ENCODE measurements at regions not wholly inside any gene's neighbourhood (a gene's known extent, or its start where the extent isn't known, plus 50 kb on each side); places are given as distances from the start of the nearest gene placed in this dataset.

GRCh38 chr10:83538047-83538446 lies 601.3 kb upstream of the GHITM start:
- Mint-ChIP-seq H3K9me3 (ENCODE audit: unreplicated experiment) (peaks cover 12% of the 10 kb centered on the region), H3K27me3 (ENCODE audit: unreplicated experiment) (no peaks in the 10 kb centered on the region), H3K36me3 (ENCODE audit: unreplicated experiment) (no peaks in the 10 kb centered on the region), H3K4me1 (ENCODE audit: unreplicated experiment) (peaks cover 30% of the 10 kb centered on the region), H3K4me3 (ENCODE audit: unreplicated experiment) (no peak overlapping the region), H3K27ac (ENCODE audit: unreplicated experiment) (no peak overlapping the region)
- no peak for DNase-seq (ENCODE audit: extremely low spot score, unreplicated experiment)
- TF ChIP-seq CTCF (IDR thresholded peaks at IDR 0.05): no peak

GRCh38 chr10:83539528-83540308 lies 599.6 kb upstream of the GHITM start:
- DNase-seq (ENCODE audit: extremely low spot score, unreplicated experiment): no peak
- Mint-ChIP-seq H3K27ac (ENCODE audit: unreplicated experiment) (peak overlapping the region; percentile 68), H3K27me3 (ENCODE audit: unreplicated experiment) (no peaks in the 10 kb centered on the region), H3K36me3 (ENCODE audit: unreplicated experiment) (no peaks in the 10 kb centered on the region), H3K9me3 (ENCODE audit: unreplicated experiment) (peaks cover 12% of the 10 kb centered on the region), H3K4me1 (ENCODE audit: unreplicated experiment) (peaks cover 43% of the 10 kb centered on the region), H3K4me3 (ENCODE audit: unreplicated experiment) (no peak overlapping the region)
- no peak for TF ChIP-seq CTCF (IDR thresholded peaks at IDR 0.05)

- no peaks in the 10 kb centered on the region for H3K36me3 Mint-ChIP-seq (ENCODE audit: unreplicated experiment)
- peaks cover 9% of the 10 kb centered on the region for H3K9me3 Mint-ChIP-seq (ENCODE audit: unreplicated experiment)
- peak overlapping the region; percentile 66 for H3K27ac Mint-ChIP-seq (ENCODE audit: unreplicated experiment)
- no peak for DNase-seq (ENCODE audit: extremely low spot score, unreplicated experiment)
- peaks cover 49% of the 10 kb centered on the region for H3K4me1 Mint-ChIP-seq (ENCODE audit: unreplicated experiment)
- H3K4me3 Mint-ChIP-seq (ENCODE audit: unreplicated experiment): no peak overlapping the region
- H3K27me3 Mint-ChIP-seq (ENCODE audit: unreplicated experiment): no peaks in the 10 kb centered on the region
- no peak for TF ChIP-seq CTCF (IDR thresholded peaks at IDR 0.05)
Measured at GRCh38 chr10:83541046-83541445, 598.3 kb upstream of the GHITM start.

GRCh38 chr10:83542774-83543411 lies 596.4 kb upstream of the GHITM start:
- no peak for DNase-seq (ENCODE audit: extremely low spot score, unreplicated experiment)
- no peak overlapping the region for H3K27ac Mint-ChIP-seq (ENCODE audit: unreplicated experiment)
- peaks cover 2% of the 10 kb centered on the region for H3K9me3 Mint-ChIP-seq (ENCODE audit: unreplicated experiment)
- H3K27me3 Mint-ChIP-seq (ENCODE audit: unreplicated experiment): no peaks in the 10 kb centered on the region
- no peaks in the 10 kb centered on the region for H3K36me3 Mint-ChIP-seq (ENCODE audit: unreplicated experiment)
- TF ChIP-seq CTCF (IDR thresholded peaks at IDR 0.05): no peak
- H3K4me1 Mint-ChIP-seq (ENCODE audit: unreplicated experiment): peaks cover 59% of the 10 kb centered on the region
- H3K4me3 Mint-ChIP-seq (ENCODE audit: unreplicated experiment): no peak overlapping the region

GRCh38 chr10:83543691-83544462 lies 595.4 kb upstream of the GHITM start:
- Mint-ChIP-seq H3K27me3 (ENCODE audit: unreplicated experiment) (no peaks in the 10 kb centered on the region), H3K9me3 (ENCODE audit: unreplicated experiment) (peaks cover 7% of the 10 kb centered on the region), H3K4me1 (ENCODE audit: unreplicated experiment) (peaks cover 59% of the 10 kb centered on the region), H3K36me3 (ENCODE audit: unreplicated experiment) (no peaks in the 10 kb centered on the region), H3K27ac (ENCODE audit: unreplicated experiment) (peak overlapping the region; percentile 0), H3K4me3 (ENCODE audit: unreplicated experiment) (no peak overlapping the region)
- TF ChIP-seq CTCF (IDR thresholded peaks at IDR 0.05): no peak
- no peak for DNase-seq (ENCODE audit: extremely low spot score, unreplicated experiment)

Data from osteocyte (in vitro differentiated cells).